Tibial nerve (tissue), 4 donors: ENCODE measurements at regions not wholly inside any gene's neighbourhood (a gene's known extent, or its start where the extent isn't known, plus 50 kb on each side); places are given as distances from the start of the nearest gene placed in this dataset.

Source experiments
- CTCF ChIP-seq, 5 experiments: fragments of 200-600 bp in 3 of 5; fragments of 450-650 bp in 2 of 5; sonication (generic) in 3 of 5; IDR thresholded peaks; one replicate each; pipeline ENCODE4 v1.5.1; 2016 to 2019; ENCODE audit warnings: antibody characterized with exemption in 5 of 5, mild to moderate bottlenecking in 3 of 5, moderate library complexity in 2 of 5
- EP300 ChIP-seq, 2 donors: sonication (generic); formaldehyde crosslinking; IDR thresholded peaks; one replicate each; pipeline ENCODE4 v1.6.1; 2017; ENCODE audit warnings: antibody characterized with exemption in 2 of 2, mild to moderate bottlenecking in 1 of 2
- POLR2A ChIP-seq, 2 donors: fragments of 450-650 bp; IDR thresholded peaks; one replicate each; pipeline ENCODE4 v1.6.1; 2017; ENCODE audit warnings: antibody characterized with exemption in 2 of 2, mild to moderate bottlenecking in 2 of 2, moderate library complexity in 2 of 2

DNA sequence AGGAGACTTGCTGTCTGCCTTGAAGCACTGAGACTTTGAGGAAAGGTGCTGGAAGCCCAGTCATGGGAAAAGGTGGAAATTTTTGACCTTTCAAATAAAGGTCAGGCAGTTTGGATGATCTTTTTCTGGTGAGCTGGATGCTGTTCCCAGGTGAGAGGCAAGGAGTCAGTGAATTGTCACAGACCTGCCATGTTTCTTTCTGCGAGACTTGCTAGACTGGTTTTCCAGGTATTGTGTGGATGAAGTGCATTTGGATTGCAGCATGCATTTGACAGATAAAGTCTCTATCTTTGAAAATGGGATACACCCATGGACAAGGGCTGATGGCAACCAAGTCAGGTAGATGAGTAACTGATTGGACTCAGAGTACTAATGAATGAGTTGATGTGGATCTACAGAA is 65.7 kb upstream of the NHLH2 start:
- TF ChIP-seq POLR2A (IDR thresholded peaks at IDR 0.05), result no peak
- TF ChIP-seq CTCF (IDR thresholded peaks at IDR 0.05), result no peak
- no peak for TF ChIP-seq EP300 (IDR thresholded peaks at IDR 0.05)
